HG02852 (cell line): ENCODE measurements at regions not wholly inside any gene's neighbourhood (a gene's known extent, or its start where the extent isn't known, plus 50 kb on each side); places are given as distances from the start of the nearest gene placed in this dataset.

Experiments
- ATAC-seq: cut with Tn5 transposase; IDR thresholded peaks from one replicate; pipeline ENCODE4 v1.9.1; 2021; ENCODE audit warnings: mild to moderate bottlenecking, moderate library complexity; ENCODE audit not compliant: unreplicated experiment

DNA sequence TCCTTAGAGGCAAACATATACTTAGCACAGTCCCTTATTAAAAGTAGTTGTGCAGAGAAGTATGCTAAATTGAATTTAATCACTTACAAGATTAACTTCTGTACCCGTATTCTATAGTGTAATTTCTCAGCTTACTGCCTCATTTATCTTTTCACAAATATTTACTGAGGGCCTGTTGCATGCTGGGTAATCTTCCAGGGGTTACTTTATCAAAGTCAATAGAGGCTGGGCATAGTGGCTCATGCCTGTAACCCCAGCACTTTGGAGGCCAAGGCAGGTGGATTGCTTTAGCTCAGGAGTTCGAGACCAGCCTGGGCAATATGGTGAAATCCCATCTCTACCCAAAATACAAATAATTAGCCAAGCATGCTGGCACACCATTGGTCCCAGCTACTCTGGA, 111.7 kb upstream of the RAB27B start:
- ATAC-seq, result no peak

DNA sequence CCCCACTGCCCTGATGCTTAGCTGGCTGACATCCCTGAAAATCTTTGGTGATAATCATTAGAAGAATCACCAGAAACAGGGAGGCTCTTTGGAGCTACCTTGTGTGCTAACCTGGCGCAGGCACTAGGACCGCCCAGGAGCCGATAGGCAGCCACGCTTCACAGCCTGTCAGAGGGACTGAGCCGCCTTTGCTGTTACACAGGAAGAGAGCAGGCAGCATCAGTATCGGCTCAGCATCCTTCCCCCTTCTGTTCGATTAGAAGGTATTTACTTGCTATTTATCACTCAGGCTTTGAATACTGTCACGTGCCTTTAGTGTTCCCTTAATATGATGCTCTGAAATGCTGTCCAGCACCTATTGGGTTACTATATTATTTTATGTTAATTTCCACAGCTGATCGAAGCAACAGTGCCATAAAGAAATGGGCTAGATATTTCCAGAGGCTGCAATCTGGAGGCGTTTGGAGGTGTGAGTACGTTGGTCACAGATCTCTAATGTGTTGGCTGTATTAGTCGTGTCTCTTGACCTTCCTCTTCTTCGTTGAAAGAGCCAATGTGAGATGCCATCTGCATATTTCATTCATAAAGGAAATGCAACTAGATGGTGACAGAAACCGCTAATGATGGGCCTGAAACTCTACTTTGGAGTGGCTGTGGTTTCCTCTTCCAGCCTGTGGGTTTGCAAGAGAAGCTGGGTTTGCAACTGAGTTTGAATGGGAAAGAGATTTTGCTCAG, 110.4 kb upstream of the RAB27B start:
- peak; percentile 87 for ATAC-seq

DNA sequence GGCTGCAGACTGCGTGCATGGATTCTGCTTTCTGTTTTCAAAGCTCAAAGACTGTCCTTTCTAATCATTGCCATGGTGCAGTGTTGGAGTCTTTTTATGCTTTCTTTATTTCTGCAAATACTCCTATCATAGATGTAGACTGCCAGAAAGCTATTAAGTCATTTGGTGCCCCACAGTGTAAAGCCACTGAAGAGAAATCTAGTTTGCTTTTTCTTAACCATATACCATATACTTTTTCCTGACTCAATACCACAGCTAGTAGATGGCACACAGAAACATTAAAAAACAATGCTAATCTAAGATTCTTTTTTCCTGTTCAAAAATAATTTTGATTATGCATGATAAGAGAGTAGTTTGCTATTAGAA, 109.9 kb upstream of the RAB27B start:
- no peak for ATAC-seq

DNA sequence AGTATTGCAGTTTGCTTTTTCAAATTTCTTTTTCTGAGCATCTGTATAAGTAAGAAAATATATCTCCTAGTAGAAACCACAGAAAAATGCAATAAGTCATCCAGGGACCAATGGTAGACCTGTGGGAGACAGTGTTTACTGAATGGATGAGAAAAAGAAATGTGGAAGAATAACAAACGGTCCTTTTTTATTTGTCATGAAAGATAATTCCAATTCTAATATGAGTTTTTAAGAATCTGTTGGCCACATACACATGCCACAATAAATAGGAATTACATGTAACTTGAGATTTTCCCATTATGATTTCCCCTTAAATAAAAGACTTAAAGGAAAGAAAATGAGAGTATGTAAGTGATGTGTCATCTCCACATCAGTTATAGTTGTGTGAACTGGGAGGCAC, 107.7 kb upstream of the RAB27B start:
- no peak for ATAC-seq

DNA sequence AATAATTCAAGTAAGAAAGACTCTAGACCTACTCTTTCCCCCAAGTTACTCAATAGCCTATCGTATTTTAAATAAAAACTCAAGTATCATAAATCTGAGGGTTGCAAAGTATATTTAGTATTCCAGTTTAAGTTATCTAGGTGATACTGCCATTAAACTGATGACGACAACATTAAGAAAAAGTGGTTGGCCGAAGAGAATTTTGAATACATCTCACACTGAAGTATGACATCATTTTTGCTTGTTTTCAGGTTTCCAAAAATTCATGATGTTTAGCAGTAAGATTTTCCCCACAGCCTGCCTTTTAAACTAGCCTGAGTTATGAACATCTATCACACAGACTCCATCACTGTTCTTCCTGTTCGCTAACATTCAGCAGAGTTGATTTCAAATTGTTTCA, 102.1 kb upstream of the RAB27B start:
- ATAC-seq, result no peak

DNA sequence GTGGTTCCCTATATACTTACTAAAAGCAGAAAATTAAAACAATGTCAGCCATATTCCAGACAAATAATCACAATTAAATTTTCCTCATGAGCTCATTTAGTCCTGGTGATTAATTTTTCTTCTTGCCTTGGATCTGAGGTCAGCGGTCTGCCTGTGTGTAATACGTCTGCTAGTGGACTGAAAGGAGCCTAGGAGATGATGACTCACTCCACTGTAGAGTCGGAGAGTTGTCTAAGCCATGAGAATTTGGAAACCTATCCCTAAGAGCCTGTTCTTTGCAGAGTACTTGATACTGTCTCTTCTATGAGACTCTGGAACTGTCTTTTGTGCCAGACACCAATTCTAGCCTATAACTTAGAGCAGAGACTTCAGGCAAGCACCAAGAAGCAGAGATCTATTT, 94.2 kb upstream of the RAB27B start:
- no peak for ATAC-seq

DNA sequence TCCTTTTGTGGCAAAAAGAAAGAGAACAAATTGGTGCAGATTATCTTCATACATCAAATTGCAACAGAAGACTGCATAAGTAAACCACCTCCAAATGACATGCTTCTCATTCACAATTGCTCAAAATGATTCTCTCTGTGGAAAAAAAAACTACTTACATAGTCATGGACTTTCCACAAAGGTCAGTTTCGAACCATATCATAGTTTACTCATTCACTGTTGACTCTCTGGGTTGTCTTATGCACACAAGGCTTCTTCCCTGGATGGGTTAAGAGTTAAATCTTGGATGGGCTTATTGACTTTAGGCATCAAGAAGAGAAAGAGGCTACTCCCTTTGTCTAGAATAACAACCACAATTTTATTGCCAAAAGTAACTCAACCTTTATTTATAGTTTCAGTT, 91.3 kb upstream of the RAB27B start:
- no peak for ATAC-seq

DNA sequence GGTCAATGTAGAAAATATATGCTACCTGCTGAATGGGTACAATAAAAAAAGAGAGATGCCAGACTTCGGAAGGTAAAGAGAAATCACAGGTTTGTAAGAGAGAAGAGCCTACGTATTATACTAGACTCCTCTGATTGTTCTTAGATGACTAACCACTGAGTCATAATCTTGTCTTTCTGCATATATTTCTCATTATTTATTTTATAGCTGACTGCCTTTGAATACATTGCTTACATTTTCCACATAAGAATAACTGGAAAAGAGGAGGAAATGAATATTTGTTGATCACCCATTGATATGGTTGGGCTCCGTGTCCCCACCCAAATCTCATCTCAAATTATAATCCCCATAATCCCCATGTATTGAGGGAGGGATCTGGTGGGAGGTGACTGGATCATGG, 90.3 kb upstream of the RAB27B start:
- no peak for ATAC-seq

DNA sequence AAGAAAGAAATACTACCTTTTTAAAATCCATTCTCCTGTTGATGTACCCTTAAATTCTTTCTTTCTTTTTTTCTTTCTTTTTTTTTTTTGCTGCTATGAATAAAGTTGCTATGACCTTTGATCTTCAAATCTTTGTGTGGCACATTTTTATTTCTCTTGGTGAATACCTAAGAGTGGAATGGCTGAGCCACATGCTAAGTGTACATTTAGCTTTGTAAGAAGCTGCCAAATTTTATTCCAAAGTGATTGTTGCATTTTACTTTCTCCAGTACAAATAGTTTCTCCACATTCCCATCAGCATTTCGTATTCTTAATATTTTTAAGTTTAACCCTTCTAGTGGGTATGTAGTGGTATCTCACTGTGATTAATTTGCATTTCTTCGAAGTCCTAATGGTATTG, 88.8 kb upstream of the RAB27B start:
- no peak for ATAC-seq

DNA sequence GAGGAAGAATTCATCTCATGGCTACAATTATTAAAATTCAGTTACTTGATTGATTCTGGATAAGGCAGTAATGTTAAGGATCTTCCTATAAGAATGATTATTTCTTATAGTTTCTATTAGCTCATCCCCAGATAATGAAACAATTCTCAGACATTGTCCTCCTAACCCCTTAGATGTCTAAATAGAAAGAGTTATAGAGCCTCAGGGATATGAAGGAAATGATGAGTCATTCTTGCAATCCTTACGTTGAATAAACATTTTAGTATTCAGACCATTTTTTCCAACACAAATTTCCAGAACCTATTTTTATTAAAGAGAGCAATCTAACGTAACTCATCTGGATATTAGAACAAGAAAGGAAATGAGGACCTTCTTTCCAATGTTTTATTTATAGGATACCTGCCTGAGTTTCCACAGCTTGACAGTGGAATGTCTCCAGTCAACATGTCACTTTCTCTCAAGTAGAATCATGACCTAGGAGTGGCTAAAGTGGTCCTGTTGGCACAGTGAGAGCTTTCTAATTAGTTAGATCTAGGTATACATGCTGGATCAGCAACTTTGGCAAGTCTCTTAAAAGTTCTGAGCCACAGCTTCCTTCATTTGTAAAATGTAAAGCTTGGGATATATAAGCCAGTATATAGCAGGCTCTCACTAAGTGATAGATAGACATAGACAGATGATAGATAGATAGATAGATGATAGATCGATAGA, 88.0 kb upstream of the RAB27B start:
- ATAC-seq, result no peak

DNA sequence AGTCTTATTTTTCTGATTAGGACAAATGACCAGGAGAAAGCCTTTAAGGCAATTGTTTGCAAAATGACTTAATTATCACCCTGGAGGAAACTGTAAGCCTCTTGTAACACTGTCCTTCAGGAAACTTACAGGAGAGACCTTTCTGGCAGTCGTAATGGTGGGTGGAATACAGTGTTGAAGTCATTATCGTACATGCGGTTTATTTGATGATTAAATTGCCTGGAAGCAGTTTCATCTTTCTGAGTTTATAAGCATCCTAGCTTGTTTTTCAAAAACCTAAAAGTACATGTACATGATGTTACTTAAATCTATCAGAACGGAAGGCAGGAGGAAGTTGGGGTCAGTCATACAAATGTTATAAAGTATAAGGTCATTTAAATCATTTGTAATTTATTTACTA, 86.2 kb upstream of the RAB27B start:
- no peak for ATAC-seq

DNA sequence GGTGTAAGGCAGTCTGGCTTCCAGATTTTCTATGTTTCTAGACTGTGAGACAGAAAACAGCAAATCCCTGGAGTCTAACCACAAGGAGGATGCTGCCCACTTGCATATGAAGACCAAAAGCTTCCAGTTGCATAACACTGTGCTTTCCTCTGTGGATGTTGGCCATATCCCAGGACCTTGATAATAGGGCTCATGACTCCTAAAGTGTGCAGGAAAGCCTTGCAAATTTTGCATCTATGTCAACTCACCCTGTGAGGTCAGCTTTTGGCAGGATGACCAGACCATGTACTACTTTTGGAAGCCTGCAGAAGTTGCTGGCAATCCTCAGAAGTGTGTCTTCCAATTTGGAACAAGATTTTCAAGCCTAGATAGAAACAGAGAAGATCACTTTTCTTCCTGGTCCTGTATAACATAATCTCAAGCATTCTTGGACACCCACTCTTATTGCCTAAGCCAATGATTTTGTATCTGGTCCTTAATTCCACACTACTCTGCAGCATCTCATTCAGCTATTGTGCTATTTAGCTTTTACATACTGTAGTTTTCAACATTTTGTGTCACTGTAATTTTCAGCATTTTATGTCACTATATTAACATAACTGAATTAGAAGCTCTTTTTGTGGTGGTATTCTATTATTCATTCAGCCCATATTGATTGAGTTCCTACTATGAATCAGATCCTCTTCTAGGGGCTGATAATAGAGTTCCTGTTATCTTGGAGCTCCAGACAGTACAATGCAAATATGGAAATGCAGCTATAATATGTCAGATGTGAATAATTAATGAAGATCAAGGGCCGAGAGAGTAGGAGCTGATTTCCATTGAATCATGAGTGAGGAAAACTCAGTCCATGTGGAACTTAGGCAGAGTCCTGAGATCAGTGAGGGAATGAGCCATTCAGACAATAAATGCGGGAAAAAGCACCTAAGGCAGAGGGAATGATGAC, 85.3 kb upstream of the RAB27B start:
- no peak for ATAC-seq

DNA sequence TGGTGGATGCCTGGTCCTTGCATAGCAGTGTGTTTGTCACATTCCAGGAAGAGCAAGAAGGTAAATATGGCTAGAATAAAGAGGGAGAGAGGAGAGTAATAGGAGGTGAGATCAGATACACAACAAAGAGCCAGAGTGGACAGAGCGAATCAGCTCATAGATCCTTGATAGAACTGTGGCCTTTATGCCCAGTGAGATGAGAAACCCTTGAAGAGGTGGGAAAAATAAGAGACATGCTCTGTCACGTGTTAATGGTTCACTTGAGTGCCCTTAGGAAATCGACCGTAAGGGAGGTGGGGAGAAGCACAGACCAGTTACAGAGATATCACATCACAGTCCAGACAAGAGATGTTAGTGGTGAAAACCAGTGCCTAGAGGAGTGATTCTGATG, 84.7 kb upstream of the RAB27B start:
- ATAC-seq, result no peak

DNA sequence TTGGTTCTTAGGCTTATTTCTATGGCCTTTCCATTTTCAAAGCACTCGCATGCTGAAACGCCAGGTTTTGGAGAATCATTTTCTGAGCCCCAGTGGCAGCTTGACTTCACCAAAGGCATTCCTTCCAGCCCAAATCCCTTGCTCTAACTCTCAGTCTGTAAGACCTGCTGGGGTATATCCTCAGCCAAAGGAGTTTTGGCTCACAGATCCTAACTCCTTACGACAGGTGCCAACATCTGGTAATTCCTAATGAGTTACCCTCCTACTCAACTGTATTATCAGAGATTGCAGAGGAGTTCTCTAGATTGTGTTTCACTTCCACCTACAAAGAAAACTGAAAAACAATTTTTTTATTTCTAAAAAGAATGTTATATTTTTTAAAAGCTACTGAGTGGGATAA, 79.0 kb upstream of the RAB27B start:
- no peak for ATAC-seq

DNA sequence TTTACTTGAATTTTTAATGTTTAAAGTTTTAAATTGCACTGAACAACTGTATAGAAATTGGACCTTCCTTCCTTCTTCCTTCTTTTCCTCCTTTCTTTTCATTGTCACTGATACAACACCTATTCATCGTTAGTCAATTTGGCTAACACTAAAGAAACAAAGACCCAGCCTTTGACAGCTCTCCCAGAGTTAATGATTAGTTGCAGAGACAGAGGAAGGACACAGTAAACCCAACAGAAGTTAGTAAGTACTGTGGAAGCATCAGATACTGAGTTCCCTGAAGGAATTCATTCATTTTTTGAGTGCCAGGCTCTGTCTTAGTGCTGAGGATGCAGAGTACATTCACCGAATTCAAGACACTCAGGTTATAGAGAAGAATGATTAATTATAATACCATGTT, 77.9 kb upstream of the RAB27B start:
- ATAC-seq, result no peak

DNA sequence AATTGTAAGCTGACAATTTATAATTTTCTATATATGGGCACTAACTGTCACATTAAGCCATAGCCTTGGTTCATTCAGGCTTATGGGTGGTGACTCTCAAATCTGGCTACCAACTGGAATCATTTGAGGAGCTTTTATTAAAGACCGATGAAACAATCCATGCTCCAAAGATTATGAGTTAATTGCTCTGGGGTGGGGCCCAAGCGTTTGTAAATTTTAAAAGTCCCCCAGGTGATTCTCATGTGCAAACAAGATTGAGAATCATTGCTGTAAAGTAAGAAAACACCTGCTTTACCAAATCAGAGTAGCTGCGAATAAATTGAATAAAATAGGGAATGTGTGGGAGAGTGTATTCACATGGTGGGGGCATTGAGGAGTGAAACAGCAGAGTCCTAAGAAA, 76.1 kb upstream of the RAB27B start:
- ATAC-seq, result no peak

DNA sequence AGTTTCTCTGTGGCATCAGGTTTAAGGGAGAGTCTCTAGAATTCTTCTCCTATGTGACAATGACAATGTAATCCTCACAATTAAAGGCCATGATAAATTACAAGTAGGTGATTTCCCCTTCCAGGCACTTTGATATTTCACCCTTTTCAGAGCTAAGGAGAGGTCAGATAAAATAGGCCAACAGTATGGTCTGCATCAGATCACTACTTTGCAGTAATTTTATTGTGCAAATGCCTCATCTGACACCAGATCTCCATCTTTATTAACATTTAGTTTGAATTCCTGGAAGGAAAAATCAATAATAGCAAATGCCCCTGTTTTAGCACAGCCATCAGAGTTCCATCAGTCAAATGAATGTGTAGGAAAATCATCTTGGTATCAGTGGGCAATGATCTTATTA, 72.8 kb upstream of the RAB27B start:
- no peak for ATAC-seq

DNA sequence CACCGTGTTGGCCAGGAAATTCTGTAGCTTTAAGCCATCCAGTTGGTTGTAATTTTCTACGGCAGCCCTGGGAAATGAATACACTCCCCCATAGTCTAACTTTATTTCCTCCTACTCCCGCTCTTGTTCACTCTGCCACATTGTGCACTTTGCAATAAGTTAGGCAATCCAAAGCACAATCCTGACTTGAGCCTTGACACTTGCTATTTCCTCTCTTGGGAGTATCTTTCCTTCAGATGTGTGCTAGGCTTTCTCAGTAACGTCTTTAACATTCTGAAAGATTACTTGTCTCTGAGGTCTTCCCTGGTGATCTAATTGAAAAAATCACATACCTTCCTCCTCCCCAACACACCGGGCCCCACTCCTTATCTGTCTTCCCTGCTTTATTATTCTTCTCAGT, 65.9 kb upstream of the RAB27B start:
- ATAC-seq, result no peak

DNA sequence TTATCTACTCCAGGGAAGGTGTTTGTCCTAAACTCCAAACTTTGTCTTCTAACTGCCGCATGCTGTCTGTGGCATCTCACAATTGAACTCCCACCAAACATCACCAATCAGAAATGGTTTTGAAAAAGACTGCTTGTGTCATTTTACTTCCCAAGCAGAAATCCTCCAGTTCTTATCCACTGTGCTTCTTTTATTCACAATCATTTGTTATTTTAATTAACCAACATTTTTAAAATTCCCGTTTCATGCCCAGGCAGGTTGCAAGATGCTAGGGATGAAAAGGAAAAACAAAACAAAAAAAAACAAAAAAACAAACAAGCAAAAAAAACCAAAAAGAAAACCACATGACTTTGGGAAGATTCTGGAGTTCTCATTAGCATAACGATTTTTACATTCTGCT, 63.5 kb upstream of the RAB27B start:
- ATAC-seq, result no peak

DNA sequence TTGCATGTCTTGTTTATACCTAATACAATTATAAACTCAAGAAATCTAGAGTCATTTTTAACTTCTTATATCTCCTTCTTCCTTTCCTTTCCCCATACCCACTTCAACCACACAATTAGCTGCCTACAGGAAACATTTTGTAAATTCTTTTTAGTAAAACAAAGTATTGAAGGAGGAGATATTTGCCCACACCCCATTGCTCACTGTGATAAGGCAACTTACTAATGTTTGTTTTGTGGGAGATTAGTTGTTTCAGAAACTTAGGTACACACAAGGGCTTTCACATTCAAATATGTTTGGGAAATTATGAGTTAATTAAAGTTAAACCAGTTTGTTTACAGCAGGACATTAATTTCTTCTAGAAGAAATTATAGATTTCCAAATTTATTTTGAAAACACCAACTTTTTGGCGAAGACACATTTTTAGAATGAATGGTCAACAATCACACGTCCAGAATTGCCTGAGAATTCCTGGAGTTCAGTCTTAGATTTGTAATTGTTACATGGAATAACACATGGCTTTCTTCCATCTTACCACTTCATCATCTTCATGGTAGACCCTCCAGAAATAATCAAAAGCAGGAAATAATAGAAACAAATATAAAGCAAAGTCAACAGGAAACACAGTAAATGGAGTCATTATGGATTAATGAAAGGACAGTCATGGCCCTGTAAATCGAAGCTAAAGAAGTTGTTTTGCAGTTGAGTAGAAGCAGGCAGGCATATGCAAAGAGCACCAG, 62.5 kb upstream of the RAB27B start:
- no peak for ATAC-seq

DNA sequence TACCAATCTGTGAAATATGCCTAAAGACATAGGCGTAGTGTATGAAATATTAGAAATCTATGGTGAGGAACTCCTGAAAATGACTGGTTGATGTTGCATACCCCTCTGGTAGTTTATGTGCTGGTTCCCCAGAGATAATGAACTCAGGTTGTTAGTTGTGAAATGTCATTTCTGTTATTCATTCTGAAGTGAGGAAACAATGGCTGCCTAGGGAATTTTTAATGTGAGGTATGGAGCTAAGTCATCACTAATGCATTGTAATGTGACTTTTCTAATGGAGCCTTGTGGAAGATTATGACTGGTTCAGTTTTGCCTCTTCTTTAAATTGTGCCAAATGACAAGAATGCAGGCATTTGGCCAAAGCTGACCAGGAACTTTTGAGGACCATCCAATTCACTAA, 61.6 kb upstream of the RAB27B start:
- no peak for ATAC-seq
